Nephron progenitor cell (in vitro differentiated cells): ENCODE measurements at regions not wholly inside any gene's neighbourhood (a gene's known extent, or its start where the extent isn't known, plus 50 kb on each side); places are given as distances from the start of the nearest gene placed in this dataset.

ENCODE experiments used
- DNase-seq: peaks from one replicate; pipeline ENCODE4 v3.0.0; 2021
- H3K27ac Mint-ChIP-seq: 2 replicates; pipeline ENCODE4 v1.8.0; 2021; ENCODE audit warnings: mild to moderate bottlenecking, moderate library complexity, mixed read lengths
- H3K27me3 Mint-ChIP-seq: 2 replicates; pipeline ENCODE4 v1.8.0; 2021; ENCODE audit warnings: mild to moderate bottlenecking, low read depth, mixed read lengths; ENCODE audit not compliant: poor library complexity
- H3K36me3 Mint-ChIP-seq: 2 replicates; pipeline ENCODE4 v1.8.0; 2021; ENCODE audit warnings: low read depth, mixed read lengths
- H3K4me1 Mint-ChIP-seq: 2 replicates; pipeline ENCODE4 v1.8.0; 2021; ENCODE audit warnings: mixed read lengths
- H3K4me3 Mint-ChIP-seq: 2 replicates; pipeline ENCODE4 v1.8.0; 2021; ENCODE audit warnings: mild to moderate bottlenecking, moderate library complexity, mixed read lengths
- H3K9me3 Mint-ChIP-seq: 2 replicates; pipeline ENCODE4 v1.8.0; 2021; ENCODE audit warnings: mild to moderate bottlenecking, moderate library complexity, mixed read lengths
- TF ChIP-seq, protein P1 (sequence below): fragments of 200-600 bp; sonication (generic); IDR thresholded peaks from 2 replicates; pipeline ENCODE4 v1.5.0; 2021; ENCODE audit warnings: antibody characterized with exemption

DNA sequence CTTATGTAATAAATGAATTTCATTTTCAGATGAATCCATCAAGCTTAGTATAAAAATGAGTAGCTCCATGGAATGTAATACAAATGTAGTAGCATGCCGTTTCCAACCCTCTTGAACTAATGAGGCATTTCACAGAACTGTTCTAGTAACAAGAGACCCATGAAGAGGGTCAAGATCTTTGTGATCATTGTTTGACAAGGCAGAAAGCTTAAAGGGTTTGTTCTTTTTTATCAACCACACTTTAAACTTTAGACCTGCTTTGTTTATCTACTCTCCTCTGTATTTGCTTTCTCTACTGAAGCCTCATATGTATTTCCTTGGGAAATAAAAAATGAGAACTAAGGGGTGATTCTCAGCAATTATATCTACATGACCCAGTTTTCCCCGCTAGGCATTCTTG is 513.9 kb downstream of the ARAP2 start:
- TF ChIP-seq, protein P1, sequence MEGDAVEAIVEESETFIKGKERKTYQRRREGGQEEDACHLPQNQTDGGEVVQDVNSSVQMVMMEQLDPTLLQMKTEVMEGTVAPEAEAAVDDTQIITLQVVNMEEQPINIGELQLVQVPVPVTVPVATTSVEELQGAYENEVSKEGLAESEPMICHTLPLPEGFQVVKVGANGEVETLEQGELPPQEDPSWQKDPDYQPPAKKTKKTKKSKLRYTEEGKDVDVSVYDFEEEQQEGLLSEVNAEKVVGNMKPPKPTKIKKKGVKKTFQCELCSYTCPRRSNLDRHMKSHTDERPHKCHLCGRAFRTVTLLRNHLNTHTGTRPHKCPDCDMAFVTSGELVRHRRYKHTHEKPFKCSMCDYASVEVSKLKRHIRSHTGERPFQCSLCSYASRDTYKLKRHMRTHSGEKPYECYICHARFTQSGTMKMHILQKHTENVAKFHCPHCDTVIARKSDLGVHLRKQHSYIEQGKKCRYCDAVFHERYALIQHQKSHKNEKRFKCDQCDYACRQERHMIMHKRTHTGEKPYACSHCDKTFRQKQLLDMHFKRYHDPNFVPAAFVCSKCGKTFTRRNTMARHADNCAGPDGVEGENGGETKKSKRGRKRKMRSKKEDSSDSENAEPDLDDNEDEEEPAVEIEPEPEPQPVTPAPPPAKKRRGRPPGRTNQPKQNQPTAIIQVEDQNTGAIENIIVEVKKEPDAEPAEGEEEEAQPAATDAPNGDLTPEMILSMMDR = no peak
- H3K4me1 Mint-ChIP-seq = no peaks in the 10 kb centered on the region
- H3K27ac Mint-ChIP-seq = no peak overlapping the region
- no peak for DNase-seq
- H3K9me3 Mint-ChIP-seq = no peaks in the 10 kb centered on the region
- no peaks in the 10 kb centered on the region for H3K36me3 Mint-ChIP-seq
- H3K27me3 Mint-ChIP-seq = peaks cover 2% of the 10 kb centered on the region
- H3K4me3 Mint-ChIP-seq = no peak overlapping the region

DNA sequence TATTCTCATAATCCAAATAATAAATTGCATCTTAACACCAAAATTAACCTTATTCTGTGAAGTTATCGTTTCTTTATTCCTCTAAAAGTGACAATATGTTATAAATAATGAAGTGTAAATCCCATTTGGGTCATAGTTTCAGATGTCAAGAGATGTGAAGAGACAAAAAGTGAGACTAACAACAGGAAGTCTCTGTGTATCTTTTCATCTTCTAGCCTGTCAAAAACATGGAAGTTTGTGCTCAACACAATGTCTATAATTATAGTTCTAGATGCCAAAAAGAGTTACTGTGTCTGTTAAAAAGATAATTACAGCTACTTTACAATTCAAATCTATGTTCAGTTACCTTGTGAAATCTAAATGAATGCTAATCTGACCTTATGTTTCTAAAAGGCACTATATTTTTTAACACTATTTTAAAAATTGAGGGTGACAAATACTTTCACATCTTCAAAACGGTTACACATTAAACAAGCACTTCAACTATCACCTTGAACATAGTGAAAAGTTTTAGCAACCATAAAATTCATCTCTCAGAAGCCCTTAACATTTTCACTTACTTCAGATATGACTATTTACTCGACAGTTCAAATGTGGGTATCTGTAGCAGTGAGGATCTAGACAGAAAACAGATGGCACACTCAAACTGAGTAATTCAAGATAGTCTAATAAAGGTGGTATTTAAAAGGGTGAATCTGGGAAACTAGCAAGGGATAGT is 509.8 kb downstream of the ARAP2 start:
- TF ChIP-seq, protein P1 = no peak
- no peak overlapping the region for H3K27ac Mint-ChIP-seq
- no peak overlapping the region for H3K4me3 Mint-ChIP-seq
- no peak for DNase-seq
- H3K27me3 Mint-ChIP-seq = peaks cover 3% of the 10 kb centered on the region
- no peaks in the 10 kb centered on the region for H3K4me1 Mint-ChIP-seq
- H3K9me3 Mint-ChIP-seq = no peaks in the 10 kb centered on the region
- H3K36me3 Mint-ChIP-seq = no peaks in the 10 kb centered on the region

- Mint-ChIP-seq H3K27ac (no peak overlapping the region), H3K4me3 (no peak overlapping the region), H3K4me1 (no peaks in the 10 kb centered on the region), H3K36me3 (no peaks in the 10 kb centered on the region), H3K9me3 (no peaks in the 10 kb centered on the region), H3K27me3 (peaks cover 3% of the 10 kb centered on the region)
- TF ChIP-seq, protein P1 = no peak
- no peak for DNase-seq
Observed at GRCh38 chr4:35739308-35739707, 505.0 kb downstream of the ARAP2 start.

DNA sequence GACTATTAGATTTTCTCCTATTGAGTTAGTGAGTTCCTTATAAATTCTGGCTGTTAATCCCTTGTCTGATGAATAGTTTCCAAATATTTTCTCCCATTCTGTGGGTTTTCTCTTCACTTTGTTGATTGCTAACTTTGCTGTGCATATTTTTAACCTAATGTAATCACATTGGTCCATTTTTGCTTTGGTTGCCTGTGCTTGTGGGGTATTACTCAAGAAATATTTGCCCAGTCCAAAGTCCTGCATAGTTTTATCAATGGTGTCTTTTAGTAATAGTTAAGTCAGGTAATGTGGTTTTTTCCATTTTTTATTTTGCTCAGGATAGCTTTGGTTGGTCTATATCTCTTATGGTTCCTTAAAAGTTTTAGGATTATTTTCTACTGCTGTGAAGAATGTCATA is 490.3 kb downstream of the ARAP2 start:
- DNase-seq = no peak
- Mint-ChIP-seq H3K4me1 (no peaks in the 10 kb centered on the region), H3K36me3 (no peaks in the 10 kb centered on the region)

DNA sequence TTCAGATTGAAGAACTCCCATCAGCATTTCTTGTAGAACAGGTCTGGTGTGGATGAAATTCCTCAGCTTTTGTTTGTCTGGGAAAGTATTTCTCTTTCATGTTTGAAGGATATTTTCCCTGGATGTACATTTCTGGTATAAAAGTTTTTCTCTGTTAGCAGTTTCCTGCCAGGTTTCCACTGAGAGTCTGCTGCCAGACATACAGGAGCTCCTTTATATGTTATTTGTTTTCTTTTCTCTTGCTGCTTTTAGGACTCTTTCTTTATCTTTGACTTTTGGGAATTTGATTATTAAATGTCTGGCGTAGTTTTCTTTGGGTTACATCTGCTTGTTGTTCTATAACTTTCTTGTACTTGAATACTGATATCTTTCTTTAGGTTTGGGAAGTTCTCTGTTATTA is 486.5 kb downstream of the ARAP2 start:
- no peaks in the 10 kb centered on the region for H3K4me1 Mint-ChIP-seq
- no peaks in the 10 kb centered on the region for H3K9me3 Mint-ChIP-seq
- no peaks in the 10 kb centered on the region for H3K27me3 Mint-ChIP-seq
- TF ChIP-seq, protein P1 = no peak
- H3K27ac Mint-ChIP-seq = no peak overlapping the region
- H3K36me3 Mint-ChIP-seq = no peaks in the 10 kb centered on the region
- DNase-seq = no peak
- H3K4me3 Mint-ChIP-seq = no peak overlapping the region

More for the DNA sequence above, 490.3 kb downstream of the ARAP2 start:
- Mint-ChIP-seq H3K27me3 (no peaks in the 10 kb centered on the region), H3K27ac (no peak overlapping the region), H3K4me3 (no peak overlapping the region), H3K9me3 (no peaks in the 10 kb centered on the region)
- TF ChIP-seq, protein P1 = no peak

- H3K36me3 Mint-ChIP-seq = no peaks in the 10 kb centered on the region
- TF ChIP-seq, protein P1 = no peak
- DNase-seq = no peak
- no peaks in the 10 kb centered on the region for H3K27me3 Mint-ChIP-seq
- no peaks in the 10 kb centered on the region for H3K9me3 Mint-ChIP-seq
- no peaks in the 10 kb centered on the region for H3K4me1 Mint-ChIP-seq
- H3K4me3 Mint-ChIP-seq = no peak overlapping the region
- H3K27ac Mint-ChIP-seq = no peak overlapping the region
Observed at GRCh38 chr4:35760807-35761206, 483.5 kb downstream of the ARAP2 start.
